HFFc6 (cell line): ENCODE measurements at regions not wholly inside any gene's neighbourhood (a gene's known extent, or its start where the extent isn't known, plus 50 kb on each side); places are given as distances from the start of the nearest gene placed in this dataset.
A peak's percentile ranks its signal among the peaks of the same experiment; 100 is the strongest.

Experiments
- DNase-seq: peaks from one replicate; pipeline ENCODE4 v3.0.0-alpha.2; 2018
- H3K27ac Mint-ChIP-seq: 2 replicates; pipeline ENCODE4 v1.8.0; 2020; ENCODE audit warnings: mild to moderate bottlenecking, mixed read lengths
- H3K27me3 Mint-ChIP-seq: 2 replicates; pipeline ENCODE4 v1.8.0; 2021; ENCODE audit warnings: mild to moderate bottlenecking, moderate library complexity, mixed read lengths; ENCODE audit not compliant: insufficient read depth
- H3K36me3 Mint-ChIP-seq: 2 replicates; pipeline ENCODE4 v1.8.0; 2021; ENCODE audit warnings: low read depth, mixed read lengths
- H3K4me1 Mint-ChIP-seq: 2 replicates; pipeline ENCODE4 v1.8.0; 2020; ENCODE audit warnings: low read depth, mixed read lengths
- H3K4me3 Mint-ChIP-seq: 2 replicates; pipeline ENCODE4 v1.8.0; 2020; ENCODE audit warnings: mild to moderate bottlenecking, moderate library complexity, mixed read lengths
- H3K9me3 Mint-ChIP-seq: 2 replicates; pipeline ENCODE4 v1.8.0; 2020; ENCODE audit warnings: mild to moderate bottlenecking, mixed read lengths
- CTCF ChIP-seq: fragments of 200-600 bp; sonication (generic); IDR thresholded peaks from 2 replicates; pipeline ENCODE4 v1.5.0; 2021; ENCODE audit warnings: antibody characterized with exemption, mild to moderate bottlenecking

DNA sequence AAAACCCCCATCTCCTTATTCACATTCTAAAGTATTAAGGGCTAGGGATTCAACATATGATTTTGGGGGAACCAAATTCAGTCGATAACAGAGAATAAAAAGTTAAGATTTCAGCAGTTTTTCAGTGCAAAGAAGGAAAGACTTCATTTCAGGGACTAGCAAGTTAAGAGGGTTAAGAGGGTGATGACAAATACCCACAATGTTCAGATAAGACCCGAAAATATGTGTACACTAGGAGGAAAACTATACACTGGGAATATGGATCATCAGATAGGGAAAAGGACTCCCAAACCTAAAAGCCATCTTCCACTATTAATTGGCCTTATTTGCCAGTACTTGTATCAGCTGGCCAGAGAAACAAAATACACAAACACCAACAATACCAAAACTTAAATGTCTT is 824.2 kb downstream of the SLC16A7 start:
- no peak for TF ChIP-seq CTCF
- Mint-ChIP-seq H3K4me3 (no peak overlapping the region), H3K27ac (no peak overlapping the region), H3K9me3 (peaks cover 21% of the 10 kb centered on the region), H3K27me3 (no peaks in the 10 kb centered on the region), H3K36me3 (peaks cover 15% of the 10 kb centered on the region), H3K4me1 (peaks cover 26% of the 10 kb centered on the region)
- DNase-seq = no peak

DNA sequence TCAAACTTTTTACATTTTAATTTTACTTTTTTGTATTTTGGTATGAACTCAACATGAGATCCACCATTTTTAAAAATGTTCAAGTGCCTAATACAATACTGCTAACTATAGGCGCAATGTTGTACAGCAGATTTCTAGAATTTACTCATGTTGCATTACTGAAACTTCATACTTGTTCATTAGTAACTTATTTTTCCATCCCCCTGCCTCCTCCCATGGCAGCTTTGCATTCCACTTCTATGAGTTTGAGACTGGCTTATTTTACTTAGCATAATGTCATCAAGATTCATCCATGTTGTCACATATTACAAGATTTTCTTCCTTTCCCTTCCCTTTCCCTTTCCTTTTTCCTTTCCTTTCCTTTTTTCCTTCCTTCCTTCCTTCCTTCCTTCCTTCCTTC is 825.9 kb downstream of the SLC16A7 start:
- H3K36me3 Mint-ChIP-seq = peaks cover 2% of the 10 kb centered on the region; the same call in 1 of the 2 replicates
- H3K4me1 Mint-ChIP-seq = peaks cover 20% of the 10 kb centered on the region
- DNase-seq = peak; percentile 57
- no peaks in the 10 kb centered on the region for H3K27me3 Mint-ChIP-seq
- H3K27ac Mint-ChIP-seq = peak overlapping the region; percentile 4; the same call in 1 of the 2 replicates
- TF ChIP-seq CTCF = peak; percentile 35
- peaks cover 6% of the 10 kb centered on the region for H3K9me3 Mint-ChIP-seq
- H3K4me3 Mint-ChIP-seq = no peak overlapping the region

- no peaks in the 10 kb centered on the region; the same call in 1 of the 2 replicates for H3K27me3 Mint-ChIP-seq
- no peak overlapping the region for H3K4me3 Mint-ChIP-seq
- TF ChIP-seq CTCF = no peak
- H3K9me3 Mint-ChIP-seq = no peaks in the 10 kb centered on the region
- DNase-seq = no peak
- H3K27ac Mint-ChIP-seq = no peak overlapping the region
- no peaks in the 10 kb centered on the region for H3K36me3 Mint-ChIP-seq
- no peaks in the 10 kb centered on the region for H3K4me1 Mint-ChIP-seq
Measured at GRCh38 chr12:60437297-60437696, 841.5 kb downstream of the SLC16A7 start.

DNA sequence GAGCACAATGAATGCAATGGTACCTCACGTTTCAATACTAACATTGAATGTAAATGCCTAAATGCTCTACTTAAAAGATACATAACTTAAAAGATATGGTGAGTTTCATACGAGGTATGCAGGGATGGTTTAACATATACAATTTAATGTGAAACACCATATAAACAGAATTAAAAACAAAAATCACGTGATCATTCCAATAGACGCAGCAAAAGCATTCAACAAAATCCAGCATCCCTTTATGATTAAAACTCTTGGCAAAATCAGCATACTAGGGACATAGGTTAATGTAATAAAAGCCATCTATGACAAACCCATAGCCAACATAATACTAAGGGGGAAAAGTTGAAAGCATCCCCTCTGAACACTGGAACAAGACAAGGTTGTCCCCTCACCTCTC is 845.7 kb downstream of the SLC16A7 start:
- no peak for TF ChIP-seq CTCF
- H3K4me1 Mint-ChIP-seq = no peaks in the 10 kb centered on the region
- no peaks in the 10 kb centered on the region; the same call in 1 of the 2 replicates for H3K27me3 Mint-ChIP-seq
- no peak overlapping the region for H3K4me3 Mint-ChIP-seq
- no peak for DNase-seq
- H3K9me3 Mint-ChIP-seq = no peaks in the 10 kb centered on the region; the same call in 1 of the 2 replicates
- H3K27ac Mint-ChIP-seq = no peak overlapping the region
- no peaks in the 10 kb centered on the region for H3K36me3 Mint-ChIP-seq

- Mint-ChIP-seq H3K9me3 (no peaks in the 10 kb centered on the region), H3K27ac (no peak overlapping the region), H3K4me1 (no peaks in the 10 kb centered on the region), H3K27me3 (no peaks in the 10 kb centered on the region), H3K36me3 (no peaks in the 10 kb centered on the region), H3K4me3 (no peak overlapping the region)
- DNase-seq = no peak
- no peak for TF ChIP-seq CTCF
Measured at GRCh38 chr12:60451457-60451856, 855.6 kb downstream of the SLC16A7 start.

DNA sequence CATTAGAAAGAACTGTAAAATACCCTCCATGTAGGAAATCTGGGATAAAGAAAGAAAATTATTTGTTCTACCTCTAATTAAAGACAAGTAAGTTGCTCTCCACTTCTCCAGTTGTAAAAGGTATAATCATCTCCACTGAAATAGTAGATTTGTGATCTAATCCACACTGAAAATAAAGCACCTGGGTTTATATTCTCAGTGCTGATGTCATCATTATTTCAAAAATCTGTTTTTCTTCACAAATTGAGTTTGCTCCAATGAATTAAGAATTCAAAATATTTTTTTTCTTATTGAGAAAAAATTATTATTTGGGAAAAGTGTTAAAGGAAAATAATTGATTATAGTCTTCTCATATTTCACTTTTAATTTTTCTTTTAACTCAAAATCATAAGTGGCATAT is 869.2 kb downstream of the SLC16A7 start:
- Mint-ChIP-seq H3K27ac (no peak overlapping the region), H3K27me3 (no peaks in the 10 kb centered on the region), H3K4me3 (no peak overlapping the region), H3K36me3 (no peaks in the 10 kb centered on the region), H3K4me1 (no peaks in the 10 kb centered on the region), H3K9me3 (no peaks in the 10 kb centered on the region)
- no peak for TF ChIP-seq CTCF
- no peak for DNase-seq
